Neutrophil (primary cell): ENCODE measurements at regions not wholly inside any gene's neighbourhood (a gene's known extent, or its start where the extent isn't known, plus 50 kb on each side); places are given as distances from the start of the nearest gene placed in this dataset.
A peak's percentile ranks its signal among the peaks of the same experiment; 100 is the strongest.

ENCODE experiments used
- H3K27ac ChIP-seq: fragments of 200-600 bp; sonication (generic); 2 replicates; pipeline ENCODE4 v1.5.1; 2016; ENCODE audit warnings: mild to moderate bottlenecking, moderate library complexity
- H3K27me3 ChIP-seq: fragments of 200-600 bp; sonication (generic); 2 replicates; pipeline ENCODE4 v1.6.0; 2016; ENCODE audit warnings: mild to moderate bottlenecking
- H3K36me3 ChIP-seq: fragments of 200-600 bp; sonication (generic); 2 replicates; pipeline ENCODE4 v1.5.1; 2017
- H3K4me1 ChIP-seq, 2 experiments: fragments of 200-600 bp in 1 of 2; sonication (generic) in 1 of 2; 1 replicate in 1 of 2; 2 replicates in 1 of 2; pipeline versions ENCODE4 v1.5.1 to v1.6.1; 2013 to 2016; ENCODE audit warnings: low read depth in 1 of 2, low read length in 1 of 2, mild to moderate bottlenecking in 1 of 2, moderate library complexity in 1 of 2; ENCODE audit not compliant: control insufficient read depth in 1 of 2, insufficient read depth in 1 of 2
- H3K4me3 ChIP-seq, 2 experiments: fragments of 200-600 bp in 1 of 2; sonication (generic) in 1 of 2; 1 replicate in 1 of 2; 2 replicates in 1 of 2; pipeline ENCODE4 v1.5.1; 2013 to 2016; ENCODE audit warnings: low read depth in 1 of 2, low read length in 1 of 2, mild to moderate bottlenecking in 1 of 2, moderate library complexity in 1 of 2
- H3K9me3 ChIP-seq: fragments of 200-600 bp; sonication (generic); 2 replicates; pipeline ENCODE4 v1.5.1; 2016
- CTCF ChIP-seq: fragments of 200-600 bp; sonication (generic); IDR thresholded peaks from 2 replicates; pipeline ENCODE4 v1.5.1; 2016; ENCODE audit warnings: antibody characterized with exemption

- peaks cover 22 to 65% of the 10 kb centered on the region in 2 experiments for H3K4me1 ChIP-seq
- peak overlapping the region; percentile 8 to 12 for H3K4me3 ChIP-seq
- peak overlapping the region; percentile 91 for H3K27ac ChIP-seq
- no peak for TF ChIP-seq CTCF
- H3K27me3 ChIP-seq, result no peaks in the 10 kb centered on the region
- H3K36me3 ChIP-seq, result no peaks in the 10 kb centered on the region
- H3K9me3 ChIP-seq, result no peaks in the 10 kb centered on the region
Observed at GRCh38 chr14:99037777-99038430, 234.1 kb downstream of the BCL11B start.

GRCh38 chr14:99038431-99038820 lies 233.6 kb downstream of the BCL11B start:
- peaks cover 22 to 64% of the 10 kb centered on the region in 2 experiments for H3K4me1 ChIP-seq
- no peaks in the 10 kb centered on the region for H3K36me3 ChIP-seq
- TF ChIP-seq CTCF, result no peak
- H3K9me3 ChIP-seq, result no peaks in the 10 kb centered on the region
- H3K27ac ChIP-seq, result peak overlapping the region; percentile 91
- H3K4me3 ChIP-seq, result peak overlapping the region in 1 of 2 experiments; percentile 8
- no peaks in the 10 kb centered on the region for H3K27me3 ChIP-seq

- H3K27ac ChIP-seq, result peak overlapping the region; percentile 91
- TF ChIP-seq CTCF, result no peak
- no peaks in the 10 kb centered on the region for H3K27me3 ChIP-seq
- no peak overlapping the region for H3K4me3 ChIP-seq
- no peaks in the 10 kb centered on the region for H3K36me3 ChIP-seq
- H3K9me3 ChIP-seq, result no peaks in the 10 kb centered on the region
- H3K4me1 ChIP-seq, result peaks cover 22 to 53% of the 10 kb centered on the region in 2 experiments
Observed at GRCh38 chr14:99039331-99040041, 232.5 kb downstream of the BCL11B start.

GRCh38 chr14:99040052-99040451 lies 231.9 kb downstream of the BCL11B start:
- H3K9me3 ChIP-seq, result no peaks in the 10 kb centered on the region
- TF ChIP-seq CTCF, result no peak
- no peaks in the 10 kb centered on the region for H3K27me3 ChIP-seq
- H3K4me3 ChIP-seq, result no peak overlapping the region
- H3K27ac ChIP-seq, result no peak overlapping the region
- H3K36me3 ChIP-seq, result no peaks in the 10 kb centered on the region
- H3K4me1 ChIP-seq, result peaks cover 22 to 48% of the 10 kb centered on the region in 2 experiments

GRCh38 chr14:99040711-99041110 lies 231.3 kb downstream of the BCL11B start:
- Histone ChIP-seq H3K36me3 (no peaks in the 10 kb centered on the region), H3K9me3 (no peaks in the 10 kb centered on the region), H3K4me3 (no peak overlapping the region), H3K27ac (no peak overlapping the region), H3K4me1 (peaks cover 18 to 41% of the 10 kb centered on the region in 2 experiments), H3K27me3 (no peaks in the 10 kb centered on the region)
- TF ChIP-seq CTCF, result no peak
